Dendritic cell treated with granulocyte-macrophage colony-stimulating factor and Interleukin-4, amounts not matched to agents 40 ng/mL and 50 ng/mL, for 4 days (primary cell): ENCODE measurements at regions not wholly inside any gene's neighbourhood (a gene's known extent, or its start where the extent isn't known, plus 50 kb on each side); places are given as distances from the start of the nearest gene placed in this dataset.

Source experiments
- H3K27ac Mint-ChIP-seq: one replicate; pipeline ENCODE4 v1.8.0; 2022; ENCODE audit warnings: mild to moderate bottlenecking, mixed read lengths
- H3K27me3 Mint-ChIP-seq: one replicate; pipeline ENCODE4 v1.8.0; 2022; ENCODE audit warnings: mild to moderate bottlenecking, mixed read lengths
- H3K36me3 Mint-ChIP-seq: one replicate; pipeline ENCODE4 v1.8.0; 2022; ENCODE audit warnings: low read depth, mixed read lengths
- H3K4me1 Mint-ChIP-seq: one replicate; pipeline ENCODE4 v1.8.0; 2022; ENCODE audit warnings: low read depth, mixed read lengths
- H3K4me3 Mint-ChIP-seq: one replicate; pipeline ENCODE4 v1.8.0; 2022; ENCODE audit warnings: mild to moderate bottlenecking, moderate library complexity, mixed read lengths
- H3K9me3 Mint-ChIP-seq: one replicate; pipeline ENCODE4 v1.8.0; 2022; ENCODE audit warnings: mixed read lengths
- intact Hi-C: fragments of 100-400 bp; cut with micrococcal nuclease; formaldehyde crosslinking; loops from one replicate; pipeline ENCODE4 v1.15.0; 2022

DNA sequence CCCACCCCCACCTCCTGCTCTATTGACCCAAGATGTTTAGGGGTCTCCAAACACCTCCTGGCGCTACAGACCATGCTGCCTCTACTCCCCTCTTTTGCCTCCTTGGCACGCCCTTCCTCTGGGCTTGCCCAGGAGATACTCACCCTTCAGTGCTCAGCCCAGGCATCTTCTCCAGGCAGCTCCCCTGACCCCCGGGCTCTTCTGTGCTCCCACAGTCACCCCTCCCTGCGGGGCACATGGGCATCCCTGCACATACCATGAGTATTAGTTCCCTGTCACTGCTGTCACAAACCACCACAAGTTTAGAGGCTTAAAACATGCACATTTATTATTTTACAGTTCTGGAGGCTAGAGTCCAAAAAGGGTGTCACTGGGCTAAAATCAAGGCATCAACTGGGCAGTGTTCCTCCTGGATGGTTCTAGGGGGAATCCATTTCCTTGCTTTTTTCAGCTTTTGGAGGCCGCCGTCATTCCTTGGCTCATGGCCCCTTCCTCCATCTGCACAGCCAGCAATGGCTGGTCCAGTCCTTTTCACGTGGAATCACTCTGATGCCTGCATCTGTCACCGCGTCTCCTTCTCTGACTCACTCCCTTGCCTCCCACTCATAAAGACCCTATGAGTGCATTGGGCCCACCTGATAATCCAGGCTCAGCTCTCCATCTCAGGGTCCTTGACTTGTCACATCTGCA is 230.4 kb upstream of the COPS8 start:
- Mint-ChIP-seq H3K4me3 (no peak overlapping the region), H3K9me3 (no peaks in the 10 kb centered on the region), H3K4me1 (peaks cover 9% of the 10 kb centered on the region), H3K27ac (no peak overlapping the region), H3K27me3 (peaks cover 56% of the 10 kb centered on the region), H3K36me3 (no peaks in the 10 kb centered on the region)
- intact Hi-C loops, result no loop called here

DNA sequence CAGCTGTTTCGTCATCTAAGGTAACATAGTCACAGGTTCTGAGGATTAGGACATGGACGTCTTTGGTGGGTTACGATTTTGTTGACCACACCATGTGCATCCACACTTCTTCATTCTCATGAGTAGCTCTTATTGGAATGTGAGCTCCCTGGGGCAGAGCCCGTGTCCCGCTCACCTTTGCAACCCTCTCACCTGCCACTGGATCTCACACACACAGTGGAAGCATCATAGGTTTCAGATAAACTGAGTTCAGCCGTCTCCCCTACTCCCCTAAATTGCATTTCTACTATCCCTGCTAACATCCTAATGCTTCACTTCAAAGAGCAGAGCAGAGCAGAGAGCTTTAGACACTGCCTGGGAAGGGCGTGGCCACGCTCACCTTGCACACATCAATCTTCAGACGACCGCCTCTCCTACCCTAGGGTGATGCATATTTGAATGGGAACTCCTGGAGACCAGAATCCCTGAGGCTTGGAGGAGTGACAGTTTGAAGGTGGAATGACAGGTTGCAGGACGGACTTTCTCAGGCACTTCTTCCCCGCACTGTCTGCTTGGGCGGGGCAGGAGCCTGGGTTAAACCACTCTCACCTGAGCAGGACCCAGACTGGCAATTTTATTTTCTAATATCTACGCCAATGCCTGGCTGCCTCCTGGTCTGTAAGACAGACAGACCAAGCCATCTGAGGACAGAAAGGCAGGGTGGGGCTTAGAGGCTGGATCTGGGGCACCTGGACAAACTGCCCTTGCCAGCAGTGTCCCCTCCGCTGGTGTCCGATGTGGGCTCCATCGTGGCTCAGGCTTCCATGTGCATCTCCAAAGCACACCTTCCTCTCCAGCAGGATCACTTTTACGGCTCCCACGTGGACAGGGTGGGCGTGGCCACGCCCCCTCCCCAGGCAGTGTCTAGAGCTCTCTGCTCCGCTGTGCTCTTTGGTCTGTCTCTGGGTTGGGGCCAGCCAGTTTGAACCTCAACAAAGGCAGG is 229.5 kb upstream of the COPS8 start:
- H3K36me3 Mint-ChIP-seq, result no peaks in the 10 kb centered on the region
- H3K27ac Mint-ChIP-seq, result no peak overlapping the region
- peaks cover 9% of the 10 kb centered on the region for H3K4me1 Mint-ChIP-seq
- no peak overlapping the region for H3K4me3 Mint-ChIP-seq
- H3K9me3 Mint-ChIP-seq, result no peaks in the 10 kb centered on the region
- intact Hi-C loops, result no loop called here
- peaks cover 52% of the 10 kb centered on the region for H3K27me3 Mint-ChIP-seq

- Mint-ChIP-seq H3K27me3 (peaks cover 51% of the 10 kb centered on the region), H3K4me3 (no peak overlapping the region), H3K4me1 (peaks cover 9% of the 10 kb centered on the region), H3K36me3 (no peaks in the 10 kb centered on the region), H3K9me3 (no peaks in the 10 kb centered on the region), H3K27ac (no peak overlapping the region)
- intact Hi-C loops, result no loop called here
Measured at GRCh38 chr2:236856848-236857235, 228.8 kb upstream of the COPS8 start.

- Mint-ChIP-seq H3K4me1 (peaks cover 9% of the 10 kb centered on the region), H3K27ac (no peak overlapping the region), H3K4me3 (no peak overlapping the region), H3K36me3 (no peaks in the 10 kb centered on the region), H3K27me3 (peaks cover 51% of the 10 kb centered on the region), H3K9me3 (no peaks in the 10 kb centered on the region)
- intact Hi-C loops, result no loop called here
Measured at GRCh38 chr2:236857246-236857645, 228.4 kb upstream of the COPS8 start.

DNA sequence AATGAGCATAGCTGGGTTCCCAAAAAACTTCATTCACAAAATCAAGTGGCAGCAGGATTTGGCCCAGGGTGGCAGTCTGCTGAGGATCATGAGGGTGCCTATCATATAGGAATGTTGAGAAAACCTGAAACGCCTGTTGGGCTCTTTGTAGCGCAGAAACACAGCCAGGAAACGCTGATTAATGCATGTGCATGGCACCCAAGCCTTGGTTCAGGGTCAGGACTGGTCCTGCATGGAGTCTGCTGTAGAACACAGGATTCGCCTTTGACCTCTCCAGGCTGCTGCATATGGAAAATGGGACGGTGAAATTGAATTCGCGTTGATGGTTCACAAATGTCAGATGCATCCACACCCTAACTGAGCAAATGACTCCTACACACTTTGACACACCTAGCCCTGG is 227.9 kb upstream of the COPS8 start:
- peaks cover 52% of the 10 kb centered on the region for H3K27me3 Mint-ChIP-seq
- no peaks in the 10 kb centered on the region for H3K36me3 Mint-ChIP-seq
- H3K4me3 Mint-ChIP-seq, result no peak overlapping the region
- H3K27ac Mint-ChIP-seq, result no peak overlapping the region
- intact Hi-C loops, result no loop called here
- H3K9me3 Mint-ChIP-seq, result no peaks in the 10 kb centered on the region
- peaks cover 9% of the 10 kb centered on the region for H3K4me1 Mint-ChIP-seq

GRCh38 chr2:236858661-236859060 is 227.0 kb upstream of the COPS8 start:
- Mint-ChIP-seq H3K4me3 (no peak overlapping the region), H3K36me3 (no peaks in the 10 kb centered on the region), H3K9me3 (peaks cover 2% of the 10 kb centered on the region), H3K4me1 (peaks cover 9% of the 10 kb centered on the region), H3K27me3 (peaks cover 50% of the 10 kb centered on the region), H3K27ac (no peak overlapping the region)
- intact Hi-C loops, result no loop called here

- intact Hi-C loops, result no loop called here
- Mint-ChIP-seq H3K36me3 (peaks cover 9% of the 10 kb centered on the region), H3K4me1 (peaks cover 9% of the 10 kb centered on the region), H3K9me3 (peaks cover 14% of the 10 kb centered on the region), H3K4me3 (no peak overlapping the region), H3K27me3 (peaks cover 49% of the 10 kb centered on the region), H3K27ac (no peak overlapping the region)
Measured at GRCh38 chr2:236859908-236860307, 225.8 kb upstream of the COPS8 start.

DNA sequence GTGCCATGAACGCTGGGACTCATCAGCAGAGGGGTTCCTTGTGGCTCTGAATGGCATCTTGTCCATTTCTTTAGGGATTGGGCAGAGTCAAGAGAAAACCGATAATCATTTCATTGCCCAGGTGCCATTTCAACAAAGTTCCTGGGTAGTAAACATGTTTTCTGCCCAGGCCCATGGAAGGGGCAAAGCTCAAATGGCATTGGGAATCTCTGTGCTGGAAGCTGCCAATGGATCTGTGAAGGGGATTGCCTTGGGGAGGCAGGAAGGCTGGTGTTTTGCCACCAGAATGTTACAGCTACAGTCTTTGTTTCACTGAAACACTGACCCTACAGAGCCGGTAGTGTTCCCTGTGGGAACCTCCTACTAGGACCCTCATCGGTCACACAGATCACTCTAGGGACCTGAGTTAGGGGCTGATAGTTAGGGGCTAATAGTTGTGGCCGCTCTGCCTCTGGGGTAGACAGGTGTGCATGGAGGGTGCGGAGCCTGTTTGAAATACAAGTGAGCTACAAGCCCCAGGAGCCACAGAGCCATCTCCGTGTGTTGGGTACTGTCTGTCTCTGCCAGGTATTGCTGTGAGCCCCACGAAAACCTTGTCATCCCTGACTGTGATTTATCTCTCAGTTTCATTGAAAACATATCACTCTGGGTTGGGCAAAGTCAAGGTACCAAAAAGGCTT is 224.4 kb upstream of the COPS8 start:
- Mint-ChIP-seq H3K4me1 (peaks cover 15% of the 10 kb centered on the region), H3K4me3 (no peak overlapping the region), H3K27me3 (peaks cover 38% of the 10 kb centered on the region), H3K36me3 (peaks cover 23% of the 10 kb centered on the region), H3K27ac (no peak overlapping the region), H3K9me3 (peaks cover 29% of the 10 kb centered on the region)
- intact Hi-C loops, result no loop called here

- Mint-ChIP-seq H3K27ac (no peak overlapping the region), H3K4me3 (no peak overlapping the region), H3K9me3 (peaks cover 31% of the 10 kb centered on the region), H3K27me3 (peaks cover 36% of the 10 kb centered on the region), H3K4me1 (peaks cover 16% of the 10 kb centered on the region), H3K36me3 (peaks cover 25% of the 10 kb centered on the region)
- intact Hi-C loops, result no loop called here
Measured at GRCh38 chr2:236861944-236862343, 223.7 kb upstream of the COPS8 start.

DNA sequence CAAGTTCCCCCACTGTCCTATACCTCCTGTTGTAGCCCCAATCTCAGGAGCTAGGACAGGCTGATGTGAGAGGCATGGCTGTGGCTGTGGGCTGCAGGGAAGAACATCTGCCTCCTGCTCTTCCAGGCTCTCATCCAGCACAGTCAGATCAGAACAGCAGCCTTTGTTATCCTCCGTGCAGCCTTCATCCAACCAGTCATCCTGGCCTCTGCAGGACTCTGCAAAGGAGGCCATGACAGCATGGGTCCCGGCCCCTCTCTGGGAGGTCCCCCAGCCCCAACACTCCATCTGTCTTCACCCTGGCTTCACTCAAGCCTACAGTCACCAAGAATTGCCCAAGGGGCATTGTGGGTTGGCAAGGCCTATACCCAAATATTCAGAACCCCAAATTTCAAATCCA is 223.2 kb upstream of the COPS8 start:
- peaks cover 18% of the 10 kb centered on the region for H3K4me1 Mint-ChIP-seq
- H3K27ac Mint-ChIP-seq, result no peak overlapping the region
- H3K27me3 Mint-ChIP-seq, result peaks cover 30% of the 10 kb centered on the region
- H3K4me3 Mint-ChIP-seq, result no peak overlapping the region
- peaks cover 31% of the 10 kb centered on the region for H3K9me3 Mint-ChIP-seq
- H3K36me3 Mint-ChIP-seq, result peaks cover 25% of the 10 kb centered on the region
- intact Hi-C loops, result no loop called here

- Mint-ChIP-seq H3K27ac (no peak overlapping the region), H3K36me3 (peaks cover 25% of the 10 kb centered on the region), H3K4me1 (peaks cover 23% of the 10 kb centered on the region), H3K9me3 (peaks cover 31% of the 10 kb centered on the region), H3K27me3 (peaks cover 27% of the 10 kb centered on the region), H3K4me3 (no peak overlapping the region)
- intact Hi-C loops, result no loop called here
Measured at GRCh38 chr2:236862961-236863728, 222.5 kb upstream of the COPS8 start.

- peaks cover 25% of the 10 kb centered on the region for H3K36me3 Mint-ChIP-seq
- H3K27ac Mint-ChIP-seq, result no peak overlapping the region
- peaks cover 23% of the 10 kb centered on the region for H3K4me1 Mint-ChIP-seq
- no peak overlapping the region for H3K4me3 Mint-ChIP-seq
- H3K9me3 Mint-ChIP-seq, result peaks cover 31% of the 10 kb centered on the region
- intact Hi-C loops, result no loop called here
- peaks cover 21% of the 10 kb centered on the region for H3K27me3 Mint-ChIP-seq
Measured at GRCh38 chr2:236863729-236864126, 222.0 kb upstream of the COPS8 start.

DNA sequence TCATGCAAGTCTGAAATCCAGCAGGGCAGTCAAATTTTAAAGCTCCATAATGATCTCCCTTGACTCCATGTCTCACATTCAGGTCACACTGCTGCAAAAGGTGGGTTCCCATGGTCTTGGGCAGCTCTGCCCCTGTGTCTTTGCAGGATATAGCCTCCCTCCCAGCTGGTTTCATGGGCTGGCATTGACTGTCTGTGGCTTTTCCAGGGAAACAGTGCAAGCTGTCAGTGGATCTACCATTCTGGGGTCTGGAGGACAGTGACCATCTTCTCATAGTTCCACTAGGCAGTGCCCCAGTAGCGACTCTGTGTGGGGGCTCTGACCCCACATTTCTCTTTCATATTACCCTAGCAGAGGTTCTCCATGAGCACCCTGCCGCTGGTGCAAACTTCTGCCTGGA is 220.6 kb upstream of the COPS8 start:
- Mint-ChIP-seq H3K4me3 (no peak overlapping the region), H3K27me3 (peaks cover 10% of the 10 kb centered on the region), H3K36me3 (peaks cover 25% of the 10 kb centered on the region), H3K4me1 (peaks cover 28% of the 10 kb centered on the region), H3K27ac (no peak overlapping the region), H3K9me3 (peaks cover 31% of the 10 kb centered on the region)
- intact Hi-C loops, result no loop called here
